Spleen (tissue), 11 donors: ENCODE measurements at regions not wholly inside any gene's neighbourhood (a gene's known extent, or its start where the extent isn't known, plus 50 kb on each side); places are given as distances from the start of the nearest gene placed in this dataset.

ENCODE experiments used
- DNase-seq: peaks from one replicate; pipeline ENCODE4 v3.0.0-alpha.2; 2020
- H3K27ac ChIP-seq, 8 donors: fragments of 200-600 bp; sonication (generic) in 7 of 8; 1 replicate in 4 of 8; 2 replicates in 4 of 8; pipeline versions ENCODE4 v1.5.0 to v1.8.0; 2016 to 2021; ENCODE audit warnings: inconsistent platforms in 4 of 8, mild to moderate bottlenecking in 4 of 8, moderate library complexity in 1 of 8
- H3K27me3 ChIP-seq, 7 donors: fragments of 200-600 bp; sonication (generic) in 6 of 7; replicated peaks in 1 of 7; 1 replicate in 4 of 7; 2 replicates in 3 of 7; pipeline versions ENCODE4 v1.5.0 to v1.8.0; 2016 to 2021; ENCODE audit warnings: inconsistent platforms in 3 of 7, mild to moderate bottlenecking in 1 of 7
- H3K36me3 ChIP-seq, 6 donors: fragments of 200-600 bp; sonication (generic) in 5 of 6; 1 replicate in 4 of 6; 2 replicates in 2 of 6; pipeline versions ENCODE4 v1.5.0 to v1.8.0; 2016 to 2021; ENCODE audit warnings: inconsistent platforms in 2 of 6
- H3K4me1 ChIP-seq, 6 donors: fragments of 200-600 bp; sonication (generic) in 5 of 6; 1 replicate in 3 of 6; 2 replicates in 3 of 6; pipeline versions ENCODE4 v1.5.0 to v1.8.0; 2016 to 2021; ENCODE audit warnings: inconsistent platforms in 3 of 6
- H3K4me3 ChIP-seq, 8 donors: fragments of 200-600 bp; sonication (generic) in 7 of 8; 1 replicate in 4 of 8; 2 replicates in 4 of 8; pipeline versions ENCODE4 v1.5.0 to v1.8.0; 2016 to 2021; ENCODE audit warnings: inconsistent platforms in 4 of 8, mild to moderate bottlenecking in 4 of 8, moderate library complexity in 2 of 8
- H3K9me3 ChIP-seq, 8 donors: fragments of 200-600 bp; sonication (generic) in 7 of 8; 1 replicate in 4 of 8; 2 replicates in 4 of 8; pipeline versions ENCODE4 v1.5.0 to v1.8.0; 2016 to 2021; ENCODE audit warnings: inconsistent platforms in 4 of 8
- POLR2A ChIP-seq, 3 donors: fragments of 450-650 bp; IDR thresholded peaks; one replicate each; pipeline ENCODE4 v1.5.1; 2017; ENCODE audit warnings: antibody characterized with exemption in 3 of 3, mild to moderate bottlenecking in 1 of 3
- POLR2AphosphoS5 ChIP-seq, 3 donors: sonication (generic); formaldehyde crosslinking; IDR thresholded peaks; one replicate each; pipeline ENCODE4 v1.5.1; 2017; ENCODE audit warnings: antibody characterized with exemption in 3 of 3
- WGBS, 5 donors: extraction: QIAGEN DNeasy Blood & Tissue Kit in 3 of 5; methylation state at CpG; one replicate each; pipeline versions ENCODE4 v1.1.5 to v1.1.7; 2013 to 2018; 5-methylcytosine and 5-hydroxymethylcytosine counted together
- intact Hi-C: fragments of 100-400 bp; cut with DNase I; formaldehyde crosslinking; loops from one replicate; pipeline ENCODE4 v1.15.0; 2023; ENCODE audit warnings: low total_unique reads
- TF ChIP-seq, protein P1 (sequence below), 11 experiments: fragments of 200-600 bp in 7 of 11; fragments of 450-650 bp in 4 of 11; sonication (generic) in 4 of 11; IDR thresholded peaks in 8 of 11; conservative IDR thresholded peaks in 3 of 11; 1 replicate in 7 of 11; 2 replicates in 4 of 11; pipeline versions ENCODE4 v1.4.0 to v1.8.0; 2016 to 2021; ENCODE audit warnings: antibody characterized with exemption in 11 of 11, inconsistent platforms in 4 of 11, mild to moderate bottlenecking in 1 of 11
- donor health status: healthy with polysubstance abuse.
- donor health status: DM: no; HTN: no; CAD: no; lungs with moderate emphysema.
- donor health status: DM: no; HTN: no; CAD: no.
- donor health status: Bipolar disorder and iron deficiency.
- donor health status: healthy.
- donor health status: DM: no; HTN: no; CAD: no.
- donor health status: DM: yes; HTN: yes; CAD: no.

GRCh38 chr4:182973511-182973911 is 56.3 kb upstream of the DCTD start:
- no peak for TF ChIP-seq POLR2A (IDR thresholded peaks at IDR 0.05)
- TF ChIP-seq POLR2AphosphoS5 (IDR thresholded peaks at IDR 0.05): no peak
- TF ChIP-seq, protein P1, sequence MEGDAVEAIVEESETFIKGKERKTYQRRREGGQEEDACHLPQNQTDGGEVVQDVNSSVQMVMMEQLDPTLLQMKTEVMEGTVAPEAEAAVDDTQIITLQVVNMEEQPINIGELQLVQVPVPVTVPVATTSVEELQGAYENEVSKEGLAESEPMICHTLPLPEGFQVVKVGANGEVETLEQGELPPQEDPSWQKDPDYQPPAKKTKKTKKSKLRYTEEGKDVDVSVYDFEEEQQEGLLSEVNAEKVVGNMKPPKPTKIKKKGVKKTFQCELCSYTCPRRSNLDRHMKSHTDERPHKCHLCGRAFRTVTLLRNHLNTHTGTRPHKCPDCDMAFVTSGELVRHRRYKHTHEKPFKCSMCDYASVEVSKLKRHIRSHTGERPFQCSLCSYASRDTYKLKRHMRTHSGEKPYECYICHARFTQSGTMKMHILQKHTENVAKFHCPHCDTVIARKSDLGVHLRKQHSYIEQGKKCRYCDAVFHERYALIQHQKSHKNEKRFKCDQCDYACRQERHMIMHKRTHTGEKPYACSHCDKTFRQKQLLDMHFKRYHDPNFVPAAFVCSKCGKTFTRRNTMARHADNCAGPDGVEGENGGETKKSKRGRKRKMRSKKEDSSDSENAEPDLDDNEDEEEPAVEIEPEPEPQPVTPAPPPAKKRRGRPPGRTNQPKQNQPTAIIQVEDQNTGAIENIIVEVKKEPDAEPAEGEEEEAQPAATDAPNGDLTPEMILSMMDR (IDR thresholded peaks at IDR 0.05 in 8 of 11, conservative IDR thresholded peaks at IDR 0.05 in 3 of 11): no peak
- no peaks in the 10 kb centered on the region for H3K36me3 ChIP-seq
- intact Hi-C loops: no loop called here
- WGBS, 5 donors: 52 to 79% (median 69%) methylated on average over 3 of the region's 3 CpGs
- DNase-seq: no peak
- H3K27ac ChIP-seq: no peak overlapping the region
- no peak overlapping the region for H3K4me3 ChIP-seq
- no peaks in the 10 kb centered on the region for H3K4me1 ChIP-seq
- H3K9me3 ChIP-seq: no peaks in the 10 kb centered on the region
- peaks cover 0 to 21% (median 0%) of the 10 kb centered on the region in 7 donors for H3K27me3 ChIP-seq

- peaks cover 0 to 20% (median 0%) of the 10 kb centered on the region in 7 donors for H3K27me3 ChIP-seq
- H3K4me3 ChIP-seq: no peak overlapping the region
- no peaks in the 10 kb centered on the region for H3K4me1 ChIP-seq
- whole genome bisulfite sequencing, 5 donors: 80 to 89% (median 83%) methylated on average over 3 of the region's 3 CpGs
- no peaks in the 10 kb centered on the region for H3K9me3 ChIP-seq
- intact Hi-C loops: no loop called here
- no peaks in the 10 kb centered on the region for H3K36me3 ChIP-seq
- DNase-seq: no peak
- H3K27ac ChIP-seq: no peak overlapping the region
- no peak for TF ChIP-seq POLR2A (IDR thresholded peaks at IDR 0.05)
- no peak for TF ChIP-seq POLR2AphosphoS5 (IDR thresholded peaks at IDR 0.05)
- TF ChIP-seq, protein P1 (IDR thresholded peaks at IDR 0.05 in 8 of 11, conservative IDR thresholded peaks at IDR 0.05 in 3 of 11): no peak
These were observed 54.5 kb upstream of the DCTD start for GRCh38 chr4:182971702-182972101.

GRCh38 chr4:182969651-182970279 is 52.6 kb upstream of the DCTD start:
- 26 to 48% (median 28%) methylated on average over 9 of the region's 9 CpGs for WGBS, 5 donors

GRCh38 chr4:182968917-182969650 is 51.9 kb upstream of the DCTD start:
- no peak overlapping the region for H3K4me3 ChIP-seq
- DNase-seq: no peak
- H3K27me3 ChIP-seq: peaks cover 0 to 24% (median 0%) of the 10 kb centered on the region in 7 donors
- H3K4me1 ChIP-seq: no peaks in the 10 kb centered on the region
- no peak for TF ChIP-seq POLR2AphosphoS5 (IDR thresholded peaks at IDR 0.05)
- TF ChIP-seq, protein P1 (IDR thresholded peaks at IDR 0.05 in 8 of 11, conservative IDR thresholded peaks at IDR 0.05 in 3 of 11): no peak
- TF ChIP-seq POLR2A (IDR thresholded peaks at IDR 0.05): no peak
- no peak overlapping the region for H3K27ac ChIP-seq
- intact Hi-C loops: no loop called here
- H3K36me3 ChIP-seq: no peaks in the 10 kb centered on the region
- WGBS, 5 donors: 59 to 79% (median 63%) methylated on average over 11 of the region's 11 CpGs
- H3K9me3 ChIP-seq: no peaks in the 10 kb centered on the region

More at GRCh38 chr4:182969651-182970279, 52.6 kb upstream of the DCTD start:
- TF ChIP-seq, protein P1 (IDR thresholded peaks at IDR 0.05 in 8 of 11, conservative IDR thresholded peaks at IDR 0.05 in 3 of 11): no peak
- TF ChIP-seq POLR2AphosphoS5 (IDR thresholded peaks at IDR 0.05): no peak
- no peak for TF ChIP-seq POLR2A (IDR thresholded peaks at IDR 0.05)
- Histone ChIP-seq H3K4me3 (no peak overlapping the region), H3K27me3 (peaks cover 0 to 24% (median 0%) of the 10 kb centered on the region in 7 donors), H3K9me3 (no peaks in the 10 kb centered on the region), H3K36me3 (no peaks in the 10 kb centered on the region), H3K4me1 (no peaks in the 10 kb centered on the region), H3K27ac (no peak overlapping the region)
- DNase-seq: no peak
- intact Hi-C loops: no loop called here
